Coronary artery (tissue), 2 donors: ENCODE measurements at regions not wholly inside any gene's neighbourhood (a gene's known extent, or its start where the extent isn't known, plus 50 kb on each side); places are given as distances from the start of the nearest gene placed in this dataset.
"Not testable (repeated sequence)": the region's sequence is repeated elsewhere in the genome, so short reads cannot be mapped to it uniquely, and the experiment has no call there.

Source experiments
- DNase-seq: peaks from one replicate; pipeline ENCODE4 v3.0.0-alpha.2; 2017; ENCODE audit warnings: low spot score
- H3K27ac ChIP-seq, 2 donors: fragments of 200-600 bp; sonication (generic); one replicate each; pipeline ENCODE4 v1.5.1; 2016 to 2019
- H3K4me3 ChIP-seq: fragments of 200-600 bp; sonication (generic); 2 replicates; pipeline ENCODE4 v1.5.1; 2016; ENCODE audit warnings: mild to moderate bottlenecking, moderate library complexity
- CTCF ChIP-seq: fragments of 200-600 bp; sonication (generic); IDR thresholded peaks from one replicate; pipeline ENCODE4 v1.5.1; 2019; ENCODE audit warnings: antibody characterized with exemption

GRCh38 chr20:11698124-11698523 is 219.6 kb upstream of the BTBD3 start:
- no peak for TF ChIP-seq CTCF
- no peak for DNase-seq

GRCh38 chr20:11700831-11701230 is 216.9 kb upstream of the BTBD3 start:
- no peak overlapping the region for H3K4me3 ChIP-seq
- no peak for TF ChIP-seq CTCF
- H3K27ac ChIP-seq, result no peak overlapping the region
- DNase-seq, result no peak

More at GRCh38 chr20:11698124-11698523, 219.6 kb upstream of the BTBD3 start:
- no peak overlapping the region for H3K27ac ChIP-seq
- H3K4me3 ChIP-seq, result no peak overlapping the region

- Histone ChIP-seq H3K27ac (no peak overlapping the region), H3K4me3 (no peak overlapping the region)
- DNase-seq, result no peak
- no peak for TF ChIP-seq CTCF
Observed at GRCh38 chr20:11702721-11703518, 214.8 kb upstream of the BTBD3 start.

- no peak for DNase-seq
- Histone ChIP-seq H3K27ac (no peak overlapping the region), H3K4me3 (no peak overlapping the region)
- TF ChIP-seq CTCF, result no peak
Observed at GRCh38 chr20:11705512-11705911, 212.2 kb upstream of the BTBD3 start.

GRCh38 chr20:11708223-11708622 is 209.5 kb upstream of the BTBD3 start:
- DNase-seq, H3K27ac ChIP-seq, H3K4me3 ChIP-seq: not testable (repeated sequence)

GRCh38 chr20:11711214-11711613 is 206.5 kb upstream of the BTBD3 start:
- TF ChIP-seq CTCF, result no peak
- Histone ChIP-seq H3K27ac (no peak overlapping the region), H3K4me3 (no peak overlapping the region)

GRCh38 chr20:11712639-11713160 is 205.0 kb upstream of the BTBD3 start:
- Histone ChIP-seq H3K27ac (no peak overlapping the region), H3K4me3 (no peak overlapping the region)
- TF ChIP-seq CTCF, result no peak
- DNase-seq, result no peak

More at GRCh38 chr20:11711214-11711613, 206.5 kb upstream of the BTBD3 start:
- no peak for DNase-seq
